Type B pancreatic cell (in vitro differentiated cells): ENCODE measurements at regions not wholly inside any gene's neighbourhood (a gene's known extent, or its start where the extent isn't known, plus 50 kb on each side); places are given as distances from the start of the nearest gene placed in this dataset.

Experiments
- DNase-seq: peaks from one replicate; pipeline ENCODE4 v3.0.0; 2021; ENCODE audit warnings: mixed read lengths; ENCODE audit not compliant: unreplicated experiment; ENCODE audit errors: extremely low spot score
- H3K27ac Mint-ChIP-seq: 2 replicates; pipeline ENCODE4 v1.8.0; 2021; ENCODE audit warnings: mild to moderate bottlenecking, mixed read lengths
- H3K27me3 Mint-ChIP-seq: 2 replicates; pipeline ENCODE4 v1.8.0; 2021; ENCODE audit warnings: mixed read lengths
- H3K36me3 Mint-ChIP-seq: 2 replicates; pipeline ENCODE4 v1.8.0; 2021; ENCODE audit warnings: mixed read lengths
- H3K4me1 Mint-ChIP-seq: one replicate; pipeline ENCODE4 v1.8.0; 2021; ENCODE audit warnings: mixed read lengths; ENCODE audit not compliant: unreplicated experiment
- H3K4me3 Mint-ChIP-seq: 2 replicates; pipeline ENCODE4 v1.8.0; 2021; ENCODE audit warnings: mild to moderate bottlenecking, mixed read lengths
- H3K9me3 Mint-ChIP-seq: 2 replicates; pipeline ENCODE4 v1.8.0; 2021; ENCODE audit warnings: mixed read lengths
- CTCF ChIP-seq: fragments of 200-600 bp; sonication (generic); conservative IDR thresholded peaks from 2 replicates; pipeline ENCODE4 v1.5.0; 2021; ENCODE audit warnings: antibody characterized with exemption, mild to moderate bottlenecking

GRCh38 chr2:175404839-175405238, 223.3 kb upstream of the ATP5MC3 start:
- no peak for DNase-seq
- Mint-ChIP-seq H3K27me3 (peaks cover 3% of the 10 kb centered on the region), H3K36me3 (no peaks in the 10 kb centered on the region), H3K4me3 (no peak overlapping the region), H3K9me3 (no peaks in the 10 kb centered on the region), H3K27ac (no peak overlapping the region), H3K4me1 (no peaks in the 10 kb centered on the region)
- no peak for TF ChIP-seq CTCF

- DNase-seq, result no peak
- no peaks in the 10 kb centered on the region for H3K27me3 Mint-ChIP-seq
These were observed 222.2 kb upstream of the ATP5MC3 start for GRCh38 chr2:175403599-175404221.

GRCh38 chr2:175402571-175402970, 221.1 kb upstream of the ATP5MC3 start:
- H3K4me1 Mint-ChIP-seq, result peaks cover 3% of the 10 kb centered on the region

More at GRCh38 chr2:175403599-175404221, 222.2 kb upstream of the ATP5MC3 start:
- no peak for TF ChIP-seq CTCF
- Mint-ChIP-seq H3K27ac (no peak overlapping the region), H3K9me3 (no peaks in the 10 kb centered on the region), H3K4me1 (no peaks in the 10 kb centered on the region), H3K36me3 (no peaks in the 10 kb centered on the region), H3K4me3 (no peak overlapping the region)

GRCh38 chr2:175401956-175402469, 220.5 kb upstream of the ATP5MC3 start:
- peaks cover 3% of the 10 kb centered on the region for H3K4me1 Mint-ChIP-seq
- H3K4me3 Mint-ChIP-seq, result no peak overlapping the region
- H3K27me3 Mint-ChIP-seq, result peaks cover 4% of the 10 kb centered on the region
- no peak for TF ChIP-seq CTCF
- no peaks in the 10 kb centered on the region for H3K36me3 Mint-ChIP-seq
- H3K27ac Mint-ChIP-seq, result no peak overlapping the region
- H3K9me3 Mint-ChIP-seq, result no peaks in the 10 kb centered on the region
- DNase-seq, result no peak

More at GRCh38 chr2:175402571-175402970, 221.1 kb upstream of the ATP5MC3 start:
- Mint-ChIP-seq H3K9me3 (no peaks in the 10 kb centered on the region), H3K27me3 (peaks cover 3% of the 10 kb centered on the region), H3K27ac (no peak overlapping the region), H3K36me3 (no peaks in the 10 kb centered on the region), H3K4me3 (no peak overlapping the region)
- DNase-seq, result no peak
- no peak for TF ChIP-seq CTCF

GRCh38 chr2:175400975-175401374, 219.5 kb upstream of the ATP5MC3 start:
- H3K27ac Mint-ChIP-seq, result no peak overlapping the region
- peaks cover 10% of the 10 kb centered on the region for H3K4me1 Mint-ChIP-seq
- H3K36me3 Mint-ChIP-seq, result no peaks in the 10 kb centered on the region
- peaks cover 4% of the 10 kb centered on the region for H3K27me3 Mint-ChIP-seq
- no peaks in the 10 kb centered on the region for H3K9me3 Mint-ChIP-seq
- no peak overlapping the region for H3K4me3 Mint-ChIP-seq
- no peak for TF ChIP-seq CTCF
- DNase-seq, result no peak
